SK-N-SH (cell line): ENCODE measurements at regions not wholly inside any gene's neighbourhood (a gene's known extent, or its start where the extent isn't known, plus 50 kb on each side); places are given as distances from the start of the nearest gene placed in this dataset.

Experiments used
- CTCF ChIA-PET: fragments of 300-600, 350-600 bp; formaldehyde crosslinking; extraction: SDS; loops from one replicate; lab custom pipeline; 2021; lab: Yijun Ruan, JAX
- POLR2A ChIA-PET: fragments of 350-600 bp; sonication (Branson Sonifier 250); formaldehyde crosslinking; extraction: SDS; loops from one replicate; lab custom pipeline; 2020; ENCODE audit warnings: antibody characterized with exemption, inconsistent platforms; lab: Yijun Ruan, JAX
- DNase-seq: peaks from one replicate; pipeline ENCODE4 v3.0.0; 2012
- H2AFZ ChIP-seq: fragments of 200-600 bp; sonication (generic); 2 replicates; pipeline ENCODE4 v1.8.1; 2016; ENCODE audit warnings: antibody characterized with exemption, mild to moderate bottlenecking, low read depth
- H3F3A ChIP-seq: fragments of 200-600 bp; sonication (generic); replicated peaks from 2 replicates; pipeline ENCODE3; 2016; ENCODE audit warnings: antibody characterized with exemption, mild to moderate bottlenecking; ENCODE audit not compliant: insufficient read depth
- H3K27ac ChIP-seq, 2 experiments: fragments of 200-500 bp in 1 of 2; fragments of 200-600 bp in 1 of 2; sonication (Bioruptor generic) in 1 of 2; sonication (generic), shearing (Covaris generic) in 1 of 2; 2 replicates each; pipeline versions ENCODE4 v1.5.1 to v1.6.1; 2014 to 2016; ENCODE audit warnings: low read depth in 2 of 2, inconsistent platforms in 1 of 2, low read length in 1 of 2, mild to moderate bottlenecking in 1 of 2, mixed read lengths in 1 of 2
- H3K27me3 ChIP-seq: fragments of 200-600 bp; sonication (generic), shearing (Covaris generic); 2 replicates; pipeline ENCODE4 v1.6.1; 2016; ENCODE audit warnings: mixed run types; ENCODE audit not compliant: insufficient read depth
- H3K36me3 ChIP-seq, 2 experiments: fragments of 200-500 bp in 1 of 2; fragments of 200-600 bp in 1 of 2; sonication (Bioruptor generic) in 1 of 2; sonication (generic) in 1 of 2; replicated peaks in 1 of 2; 2 replicates each; pipeline versions ENCODE3 to v1.5.1; 2014 to 2016; ENCODE audit warnings: low read length in 1 of 2, mild to moderate bottlenecking in 1 of 2; ENCODE audit not compliant: insufficient read depth in 2 of 2, control insufficient read depth in 1 of 2
- H3K4me1 ChIP-seq, 2 experiments: fragments of 200-500 bp in 1 of 2; fragments of 200-600 bp in 1 of 2; sonication (Bioruptor generic) in 1 of 2; sonication (generic), shearing (Covaris generic) in 1 of 2; 2 replicates each; pipeline versions ENCODE4 v1.5.1 to v1.6.1; 2014 to 2016; ENCODE audit warnings: low read depth in 1 of 2, low read length in 1 of 2, mixed run types in 1 of 2; ENCODE audit not compliant: insufficient read depth in 2 of 2, control insufficient read depth in 1 of 2
- H3K4me2 ChIP-seq: fragments of 200-600 bp; sonication (generic), shearing (Covaris generic); 2 replicates; pipeline ENCODE4 v1.6.1; 2017; ENCODE audit warnings: mixed run types
- H3K4me3 ChIP-seq, 2 experiments: fragments of 200-500 bp in 1 of 2; fragments of 200-600 bp in 1 of 2; sonication (Bioruptor generic) in 1 of 2; sonication (generic), shearing (Covaris generic) in 1 of 2; 2 replicates each; pipeline versions ENCODE4 v1.5.1 to v1.8.1; 2014 to 2016; ENCODE audit warnings: low read depth in 2 of 2, inconsistent platforms in 1 of 2, low read length in 1 of 2, mild to moderate bottlenecking in 1 of 2, mixed read lengths in 1 of 2, moderate library complexity in 1 of 2
- H3K79me2 ChIP-seq: fragments of 200-600 bp; sonication (generic); 2 replicates; pipeline ENCODE4 v1.8.1; 2017; ENCODE audit warnings: mild to moderate bottlenecking; ENCODE audit not compliant: insufficient read depth
- H3K9ac ChIP-seq: fragments of 200-600 bp; sonication (generic); 2 replicates; pipeline ENCODE4 v1.6.1; 2017; ENCODE audit warnings: mixed run types
- H3K9me2 ChIP-seq: fragments of 200-600 bp; sonication (generic); 2 replicates; pipeline ENCODE4 v1.6.1; 2017; ENCODE audit warnings: mixed run types
- H3K9me3 ChIP-seq: fragments of 200-600 bp; sonication (generic); 2 replicates; pipeline ENCODE4 v1.6.1; 2017; ENCODE audit warnings: mixed run types, mild to moderate bottlenecking, moderate library complexity
- H4K20me1 ChIP-seq: fragments of 200-600 bp; sonication (generic); 2 replicates; pipeline ENCODE4 v1.6.1; 2017; ENCODE audit warnings: mild to moderate bottlenecking, mixed run types; ENCODE audit not compliant: insufficient read depth
- FOSL2 ChIP-seq: IDR thresholded peaks from 2 replicates; pipeline ENCODE4 v1.4.0; 2012; ENCODE audit warnings: low read depth, mild to moderate bottlenecking, moderate library complexity, borderline replicate concordance
- GABPA ChIP-seq: IDR thresholded peaks from 2 replicates; pipeline ENCODE4 v1.4.0; 2012; ENCODE audit warnings: low read depth, mild to moderate bottlenecking
- MXI1 ChIP-seq: IDR thresholded peaks from 2 replicates; pipeline ENCODE4 v1.6.1; 2012; ENCODE audit warnings: mild to moderate bottlenecking, low read depth, low read length, improper control_type of control experiment
- NFIC ChIP-seq: IDR thresholded peaks from 2 replicates; pipeline ENCODE4 v1.4.0; 2012; ENCODE audit warnings: borderline replicate concordance
- NRF1 ChIP-seq: IDR thresholded peaks from 2 replicates; pipeline ENCODE4 v1.6.1; 2012; ENCODE audit warnings: low read depth, mild to moderate bottlenecking, low read length
- POLR2AphosphoS5 ChIP-seq: IDR thresholded peaks from 2 replicates; pipeline ENCODE4 v1.6.1; 2012; ENCODE audit warnings: low read depth, low read length
- RFX5 ChIP-seq: IDR thresholded peaks from 2 replicates; pipeline ENCODE4 v1.6.1; 2012; ENCODE audit warnings: mild to moderate bottlenecking, improper control_type of control experiment, low read length
- TAF1 ChIP-seq: IDR thresholded peaks from 2 replicates; pipeline ENCODE4 v1.6.1; 2012; ENCODE audit warnings: low read depth, mild to moderate bottlenecking, low read length, moderate library complexity, borderline replicate concordance
- TEAD4 ChIP-seq: IDR thresholded peaks from 2 replicates; pipeline ENCODE4 v1.4.0; 2012; ENCODE audit warnings: mild to moderate bottlenecking, borderline replicate concordance; ENCODE audit not compliant: insufficient read depth
- YY1 ChIP-seq: IDR thresholded peaks from 2 replicates; pipeline ENCODE4 v1.4.0; 2012; ENCODE audit warnings: low read depth, mild to moderate bottlenecking
- WGBS: methylation state at CpG from one replicate; pipeline ENCODE4 v1.1.6; 2017; ENCODE audit warnings: low lambda C conversion rate; 5-methylcytosine and 5-hydroxymethylcytosine counted together
- TF ChIP-seq, protein P1 (sequence below): IDR thresholded peaks from 2 replicates; pipeline ENCODE4 v1.6.1; 2012; ENCODE audit warnings: mild to moderate bottlenecking, low read depth, low read length, moderate library complexity

DNA sequence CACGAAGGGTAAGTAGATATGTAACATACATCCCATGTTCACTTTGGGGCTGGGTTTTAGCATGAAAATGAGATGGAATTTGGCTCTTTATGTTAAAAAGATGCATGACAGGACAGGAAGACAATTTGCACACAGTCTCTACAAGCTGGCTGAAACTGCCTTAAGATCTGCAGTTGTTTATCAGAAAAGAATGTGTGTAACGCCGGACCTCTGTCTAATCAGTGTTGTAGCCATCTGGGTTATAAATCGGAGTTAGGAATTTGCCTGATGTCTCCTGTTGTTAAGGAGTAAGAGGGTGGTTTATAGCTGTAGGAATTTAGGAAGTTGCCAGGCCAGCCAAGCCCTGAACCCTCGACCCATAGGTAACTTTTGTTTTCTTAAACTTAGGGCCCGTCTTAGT lies 562.9 kb upstream of the FAT1 start:
- POLR2A ChIA-PET, result no interaction called here
- TF ChIP-seq FOSL2 (no peak), GABPA (no peak), POLR2AphosphoS5 (no peak), TEAD4 (no peak)
- no peak for DNase-seq
- WGBS, result 25% methylated on average over 6 of the region's 6 CpGs
- H3K79me2 ChIP-seq, result no peaks in the 10 kb centered on the region
- no peak overlapping the region for H3K4me2 ChIP-seq
- H3K9me3 ChIP-seq, result no peaks in the 10 kb centered on the region
- peaks cover 0 to 3% of the 10 kb centered on the region in 2 experiments; a peak in 1 of 4 replicates for H3K4me1 ChIP-seq
- H4K20me1 ChIP-seq, result no peaks in the 10 kb centered on the region
- H3K4me3 ChIP-seq, result no peak overlapping the region
- no peak overlapping the region for H3K9ac ChIP-seq
- no peaks in the 10 kb centered on the region; the same call in 1 of the 2 replicates for H3K27me3 ChIP-seq
- no peak overlapping the region for H3K27ac ChIP-seq
- no peaks in the 10 kb centered on the region for H3K36me3 ChIP-seq
- no peak overlapping the region for H2AFZ ChIP-seq
- H3K9me2 ChIP-seq, result no peaks in the 10 kb centered on the region
- no peaks in the 10 kb centered on the region for H3F3A ChIP-seq
- CTCF ChIA-PET, result no interaction called here

DNA sequence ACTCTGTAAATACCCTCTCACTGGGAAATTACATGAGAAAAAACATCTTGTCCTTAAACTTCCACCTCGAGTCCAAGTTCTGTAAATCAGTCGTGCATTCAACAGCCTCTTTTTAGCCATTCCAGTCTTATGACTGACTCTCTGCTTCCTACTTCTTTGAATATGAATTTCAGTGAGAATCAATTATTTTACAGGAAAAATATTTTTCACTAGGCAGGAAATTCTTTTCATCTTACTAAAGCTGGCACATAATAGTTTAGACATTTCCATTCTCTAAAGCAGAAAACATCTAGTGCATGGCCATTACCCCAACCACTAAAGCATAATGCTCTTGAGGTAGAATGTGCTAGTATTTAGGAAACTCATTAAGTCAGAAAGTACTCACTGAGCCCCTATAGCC lies 565.7 kb upstream of the FAT1 start:
- Histone ChIP-seq H3K4me3 (no peak overlapping the region), H3K4me2 (no peak overlapping the region), H3K9ac (no peak overlapping the region), H3K36me3 (no peaks in the 10 kb centered on the region), H3K79me2 (no peaks in the 10 kb centered on the region), H3K27ac (no peak overlapping the region), H3K27me3 (no peaks in the 10 kb centered on the region), H3F3A (no peaks in the 10 kb centered on the region), H3K9me3 (no peaks in the 10 kb centered on the region), H2AFZ (no peak overlapping the region), H3K9me2 (no peaks in the 10 kb centered on the region), H3K4me1 (no peaks in the 10 kb centered on the region; a peak in 1 of 4 replicates), H4K20me1 (no peaks in the 10 kb centered on the region)
- POLR2A ChIA-PET, result no interaction called here
- WGBS, result 19% methylated on average over 2 of the region's 2 CpGs
- TF ChIP-seq YY1 (no peak), MXI1 (no peak), NFIC (no peak), NRF1 (no peak), RFX5 (no peak)
- TF ChIP-seq, protein P1, sequence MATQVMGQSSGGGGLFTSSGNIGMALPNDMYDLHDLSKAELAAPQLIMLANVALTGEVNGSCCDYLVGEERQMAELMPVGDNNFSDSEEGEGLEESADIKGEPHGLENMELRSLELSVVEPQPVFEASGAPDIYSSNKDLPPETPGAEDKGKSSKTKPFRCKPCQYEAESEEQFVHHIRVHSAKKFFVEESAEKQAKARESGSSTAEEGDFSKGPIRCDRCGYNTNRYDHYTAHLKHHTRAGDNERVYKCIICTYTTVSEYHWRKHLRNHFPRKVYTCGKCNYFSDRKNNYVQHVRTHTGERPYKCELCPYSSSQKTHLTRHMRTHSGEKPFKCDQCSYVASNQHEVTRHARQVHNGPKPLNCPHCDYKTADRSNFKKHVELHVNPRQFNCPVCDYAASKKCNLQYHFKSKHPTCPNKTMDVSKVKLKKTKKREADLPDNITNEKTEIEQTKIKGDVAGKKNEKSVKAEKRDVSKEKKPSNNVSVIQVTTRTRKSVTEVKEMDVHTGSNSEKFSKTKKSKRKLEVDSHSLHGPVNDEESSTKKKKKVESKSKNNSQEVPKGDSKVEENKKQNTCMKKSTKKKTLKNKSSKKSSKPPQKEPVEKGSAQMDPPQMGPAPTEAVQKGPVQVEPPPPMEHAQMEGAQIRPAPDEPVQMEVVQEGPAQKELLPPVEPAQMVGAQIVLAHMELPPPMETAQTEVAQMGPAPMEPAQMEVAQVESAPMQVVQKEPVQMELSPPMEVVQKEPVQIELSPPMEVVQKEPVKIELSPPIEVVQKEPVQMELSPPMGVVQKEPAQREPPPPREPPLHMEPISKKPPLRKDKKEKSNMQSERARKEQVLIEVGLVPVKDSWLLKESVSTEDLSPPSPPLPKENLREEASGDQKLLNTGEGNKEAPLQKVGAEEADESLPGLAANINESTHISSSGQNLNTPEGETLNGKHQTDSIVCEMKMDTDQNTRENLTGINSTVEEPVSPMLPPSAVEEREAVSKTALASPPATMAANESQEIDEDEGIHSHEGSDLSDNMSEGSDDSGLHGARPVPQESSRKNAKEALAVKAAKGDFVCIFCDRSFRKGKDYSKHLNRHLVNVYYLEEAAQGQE, result no peak
- DNase-seq, result no peak
- CTCF ChIA-PET, result no interaction called here

DNA sequence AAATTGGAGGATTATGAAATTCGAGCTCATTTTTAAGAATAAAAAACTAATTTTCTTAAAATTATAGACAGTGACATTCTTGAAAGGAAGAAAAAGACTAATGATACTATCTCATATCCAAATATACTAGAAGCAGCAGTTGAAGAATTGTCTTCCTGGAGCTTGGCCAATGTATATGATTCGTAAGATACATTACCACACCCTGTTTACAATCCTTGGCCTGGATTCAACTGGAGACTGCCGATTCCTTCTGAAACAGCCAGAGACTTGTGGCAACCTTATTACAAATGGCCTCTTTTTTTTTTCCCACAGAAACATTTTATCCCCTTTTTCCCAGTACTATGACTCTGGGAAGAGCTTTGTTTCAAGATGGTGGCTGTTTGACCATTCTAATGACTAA lies 571.2 kb upstream of the FAT1 start:
- CTCF ChIA-PET, result interaction anchor here (0.7 kb wide), 1 partner anchor 28 kb away, joined by 3 read pairs; no protein-coding TSS in a partner anchor
- Histone ChIP-seq H3K27me3 (no peaks in the 10 kb centered on the region), H3K4me1 (no peaks in the 10 kb centered on the region), H3K27ac (no peak overlapping the region), H3K9ac (no peak overlapping the region), H3K4me2 (no peak overlapping the region), H3K79me2 (no peaks in the 10 kb centered on the region), H4K20me1 (no peaks in the 10 kb centered on the region), H3K9me3 (no peaks in the 10 kb centered on the region), H2AFZ (no peak overlapping the region), H3K4me3 (no peak overlapping the region), H3K9me2 (no peaks in the 10 kb centered on the region), H3K36me3 (no peaks in the 10 kb centered on the region), H3F3A (no peaks in the 10 kb centered on the region)
- TF ChIP-seq FOSL2, result no peak
- TF ChIP-seq TAF1, result no peak
- no peak for DNase-seq
- 3% methylated on average over 3 of the region's 3 CpGs for WGBS
- POLR2A ChIA-PET, result no interaction called here
